Femur (tissue), 1 donor: ENCODE measurements at regions not wholly inside any gene's neighbourhood (a gene's known extent, or its start where the extent isn't known, plus 50 kb on each side); places are given as distances from the start of the nearest gene placed in this dataset.
"Not testable (repeated sequence)": the region's sequence is repeated elsewhere in the genome, so short reads cannot be mapped to it uniquely, and the experiment has no call there.

Source experiments
- DNase-seq: peaks from one replicate; pipeline ENCODE4 v3.0.0-alpha.2; 2017

DNA sequence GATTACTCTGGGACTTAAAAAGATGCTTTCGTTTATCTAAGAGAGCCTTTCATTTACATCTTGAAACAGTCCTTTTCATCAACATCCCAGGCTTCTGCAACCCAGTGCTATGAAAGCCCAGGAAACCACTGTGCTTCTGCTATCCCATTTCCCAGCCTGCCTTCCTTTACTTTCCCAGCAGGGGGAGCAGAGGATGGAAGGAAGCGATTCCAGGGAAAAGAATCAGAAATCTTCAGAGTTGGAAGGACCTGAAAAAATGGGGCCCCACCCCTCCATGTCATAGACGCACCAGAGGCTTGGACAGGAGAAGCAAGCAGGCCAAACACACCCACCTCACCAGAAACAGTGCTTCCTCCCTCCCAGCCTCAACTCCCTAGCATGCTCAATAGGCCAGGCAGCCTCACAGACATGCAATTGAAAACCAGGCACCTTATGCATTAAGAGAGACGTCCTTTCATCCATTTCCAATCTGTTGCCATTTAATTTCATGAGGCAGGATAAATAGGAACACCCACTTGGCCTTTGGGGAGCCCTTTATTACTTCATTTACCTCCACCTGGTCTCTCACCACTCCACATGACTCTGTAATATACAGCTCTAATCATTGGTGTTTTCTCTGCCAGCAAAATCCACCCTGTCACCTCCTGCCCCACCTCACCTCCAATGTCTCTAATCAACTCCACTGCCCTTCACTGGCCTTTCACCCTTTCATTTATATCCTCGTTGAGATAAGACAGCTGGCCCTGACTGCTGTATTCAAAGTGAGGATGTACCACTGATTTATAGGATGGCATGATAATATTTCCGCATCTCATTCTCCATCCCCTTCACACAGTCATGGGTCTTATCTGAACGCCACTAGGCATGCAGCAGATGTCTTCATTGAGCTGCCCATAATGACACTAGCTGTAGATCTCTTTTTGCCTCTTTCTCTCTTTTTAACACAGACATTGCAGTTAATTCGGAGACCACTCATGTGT lies 583.9 kb downstream of the NTRK3 start:
- peak; percentile 31 for DNase-seq

DNA sequence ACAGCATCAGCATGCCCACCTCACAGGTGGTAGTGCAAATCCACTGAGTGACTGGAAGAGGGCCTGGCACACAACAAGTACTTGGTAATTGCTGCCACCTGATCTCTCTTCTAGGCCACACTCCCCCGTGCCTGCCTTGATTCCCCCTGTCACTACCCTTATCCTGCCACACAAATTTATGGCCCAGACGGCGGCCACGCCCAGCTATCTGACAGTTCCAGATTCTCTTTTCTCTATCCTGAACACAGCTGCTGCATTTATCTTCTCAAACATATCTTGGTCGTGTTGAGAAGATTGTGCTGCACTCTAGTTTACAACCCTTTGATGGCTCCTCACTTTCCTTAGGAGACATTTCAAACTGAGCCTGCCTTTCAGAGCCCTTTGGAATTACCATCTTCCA lies 585.2 kb downstream of the NTRK3 start:
- no peak for DNase-seq

DNA sequence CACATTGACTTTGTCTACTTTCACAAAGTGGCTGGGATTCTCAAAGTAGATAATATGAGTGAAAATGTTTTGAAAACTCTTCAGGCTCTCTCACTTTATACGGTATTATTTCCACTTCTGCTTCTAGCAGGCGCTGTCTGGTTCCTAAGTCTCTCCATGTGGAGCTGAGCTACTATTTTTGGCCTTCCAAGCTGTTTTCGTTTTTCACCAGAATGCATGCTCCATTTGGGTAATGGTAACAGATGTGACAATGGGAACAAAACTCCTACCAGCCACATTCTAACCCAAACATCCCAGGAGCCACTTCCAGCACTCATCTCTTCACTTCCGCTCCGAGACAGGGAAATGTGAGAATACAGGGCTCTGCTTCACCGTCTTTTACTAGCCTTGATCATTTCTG lies 586.7 kb downstream of the NTRK3 start:
- no peak for DNase-seq

DNA sequence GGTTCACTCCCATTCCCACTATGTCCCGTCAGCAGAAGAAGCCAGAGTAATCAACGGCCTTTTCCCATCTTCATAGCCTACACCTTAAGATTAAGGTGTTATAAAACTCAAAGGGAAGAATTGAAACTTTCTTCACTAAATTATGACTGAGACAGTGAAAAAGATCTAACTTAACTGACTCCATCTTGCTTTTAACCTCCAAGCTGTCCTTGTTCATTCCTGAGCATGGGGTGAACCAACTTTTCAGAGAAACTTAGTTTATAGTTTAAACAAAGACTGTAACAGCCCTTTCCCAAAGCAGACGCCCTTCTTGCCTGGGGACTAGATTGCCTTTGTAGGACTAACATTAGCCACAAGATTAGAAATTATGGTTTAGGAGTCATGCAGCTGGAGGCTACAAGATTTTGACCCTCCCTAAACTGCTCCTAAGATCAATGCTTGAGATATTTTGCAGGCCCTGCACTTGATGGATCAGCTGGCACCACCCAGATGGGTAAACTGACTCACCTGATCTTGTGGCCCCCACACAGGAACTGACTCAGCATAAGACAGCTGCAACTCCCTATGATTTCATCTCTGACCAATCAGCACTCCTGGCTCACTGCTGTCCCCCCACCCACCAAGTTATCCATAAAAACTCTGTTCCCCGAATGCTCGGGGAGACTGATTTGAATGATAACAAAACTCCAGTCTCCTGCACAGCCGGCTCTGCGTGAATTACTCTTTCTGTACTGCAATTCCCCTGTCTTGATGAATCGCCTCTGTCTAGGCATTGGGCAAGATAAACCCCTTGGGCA lies 587.6 kb downstream of the NTRK3 start:
- not testable (repeated sequence) for DNase-seq

DNA sequence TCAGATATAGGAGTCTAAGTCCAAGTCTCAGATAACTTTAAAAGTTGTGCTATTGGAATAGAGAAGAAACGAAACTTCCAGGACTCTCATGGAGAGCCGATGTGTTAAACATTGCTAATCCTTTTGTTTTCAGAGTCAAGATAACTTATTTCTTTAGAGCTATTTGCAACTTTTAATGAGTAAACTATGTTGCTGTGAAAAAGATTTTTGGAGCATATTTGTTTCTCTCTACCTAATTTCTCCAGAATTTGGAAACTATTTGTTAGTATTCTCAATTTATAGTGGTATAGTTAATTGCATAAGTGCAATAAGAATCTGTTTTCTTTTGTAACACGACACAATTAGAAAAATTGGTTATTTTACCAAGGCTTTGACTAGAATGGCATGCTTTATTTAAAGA lies 588.9 kb downstream of the NTRK3 start:
- no peak for DNase-seq

DNA sequence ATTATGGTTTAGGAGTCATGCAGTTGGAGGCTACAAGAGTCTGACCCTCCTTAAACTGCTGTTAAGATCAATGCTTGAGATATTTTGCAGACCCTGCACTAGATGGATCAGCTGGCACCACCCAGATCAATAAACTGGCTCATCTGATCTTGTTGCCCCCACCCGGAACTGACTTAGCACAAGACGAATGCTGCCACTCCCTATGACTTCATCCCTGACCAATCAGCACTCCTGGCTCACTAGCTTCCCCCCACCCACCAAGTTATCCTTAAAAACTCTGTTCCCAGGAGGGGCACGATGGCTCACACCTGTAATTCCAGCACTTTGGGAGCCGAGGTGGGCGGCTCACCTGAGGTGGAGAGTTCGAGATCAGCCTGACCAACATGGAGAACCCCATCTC lies 594.0 kb downstream of the NTRK3 start:
- no peak for DNase-seq

DNA sequence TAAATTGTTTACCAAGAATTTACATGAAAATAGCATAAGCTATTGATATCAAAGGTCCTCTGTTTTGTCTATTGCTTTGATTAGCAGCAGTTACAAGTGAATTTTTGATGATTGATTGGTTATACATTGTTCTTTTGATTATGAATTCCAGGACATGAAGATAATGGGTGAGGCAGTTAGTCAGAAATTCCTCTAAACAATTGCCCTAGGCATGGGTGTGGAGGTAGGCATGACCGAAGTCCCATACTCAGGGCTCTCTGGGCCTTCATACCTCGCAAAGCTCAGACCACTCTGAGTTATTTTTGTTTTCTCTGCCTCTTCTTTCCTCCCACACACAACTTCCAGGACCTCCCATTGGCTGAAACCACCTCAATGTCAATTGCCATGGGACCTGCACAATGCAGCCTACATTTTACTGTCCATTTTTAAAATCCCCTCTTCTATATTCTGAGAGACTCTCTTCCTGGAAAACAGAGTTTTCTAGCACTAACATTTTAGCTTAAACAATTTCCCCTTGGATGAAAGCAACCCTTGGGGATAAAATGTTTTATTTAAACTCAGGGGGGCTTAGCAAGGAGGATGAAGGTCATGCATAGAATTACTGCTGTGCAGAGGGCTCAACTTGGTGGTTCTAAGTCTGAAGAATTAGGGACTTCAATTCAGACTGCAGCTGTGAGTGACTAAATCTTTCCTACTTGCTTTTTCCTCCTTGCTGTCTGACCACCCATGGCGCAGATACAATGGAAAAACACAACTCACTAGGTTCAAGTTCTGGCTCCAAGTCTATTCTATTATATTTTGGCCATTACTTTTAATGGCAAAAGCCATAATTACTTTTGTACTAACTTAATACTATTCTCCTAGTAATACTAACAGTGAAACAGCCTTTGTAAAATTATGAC lies 594.8 kb downstream of the NTRK3 start:
- DNase-seq, result peak; percentile 31

DNA sequence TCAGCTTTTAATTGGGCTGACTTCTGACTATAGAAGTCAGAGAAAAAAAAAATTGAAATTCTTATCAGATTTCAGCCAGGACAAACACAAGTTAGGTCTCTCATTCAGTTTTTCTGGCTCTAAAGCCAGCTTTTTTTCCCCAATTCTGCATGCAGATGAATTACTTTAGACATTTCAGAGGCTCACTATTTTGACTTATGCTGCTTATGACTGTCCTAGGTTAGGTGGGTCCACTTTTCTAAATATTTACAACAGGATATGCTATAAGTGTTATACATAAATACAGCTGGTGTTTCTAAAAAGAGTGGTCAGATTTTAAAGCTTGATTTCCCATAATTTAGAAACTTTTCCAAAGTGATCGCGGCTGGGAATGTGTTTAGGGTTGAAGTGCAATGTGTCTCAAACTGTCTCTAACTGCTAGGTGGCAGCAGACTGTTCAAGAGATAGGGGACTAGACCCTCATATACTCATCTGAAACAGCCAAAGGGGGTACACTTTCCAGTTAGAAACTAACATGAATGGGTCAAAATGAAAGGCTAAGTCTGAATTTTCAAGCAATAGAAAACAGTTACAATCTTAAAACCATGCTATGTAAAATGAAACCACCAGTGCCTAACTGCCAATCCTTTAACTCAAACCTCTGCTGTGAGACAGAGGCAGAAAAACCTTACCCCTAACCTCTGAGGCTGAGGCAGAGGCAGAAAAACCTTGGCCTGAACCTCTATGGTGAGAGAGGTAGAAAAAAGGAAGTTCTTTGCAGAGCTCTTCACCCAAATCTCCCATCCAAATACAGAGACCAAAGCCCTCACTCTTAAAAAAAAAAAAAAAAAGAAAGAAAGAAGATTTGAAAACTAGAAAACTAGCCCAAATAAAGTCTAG lies 596.0 kb downstream of the NTRK3 start:
- no peak for DNase-seq

DNA sequence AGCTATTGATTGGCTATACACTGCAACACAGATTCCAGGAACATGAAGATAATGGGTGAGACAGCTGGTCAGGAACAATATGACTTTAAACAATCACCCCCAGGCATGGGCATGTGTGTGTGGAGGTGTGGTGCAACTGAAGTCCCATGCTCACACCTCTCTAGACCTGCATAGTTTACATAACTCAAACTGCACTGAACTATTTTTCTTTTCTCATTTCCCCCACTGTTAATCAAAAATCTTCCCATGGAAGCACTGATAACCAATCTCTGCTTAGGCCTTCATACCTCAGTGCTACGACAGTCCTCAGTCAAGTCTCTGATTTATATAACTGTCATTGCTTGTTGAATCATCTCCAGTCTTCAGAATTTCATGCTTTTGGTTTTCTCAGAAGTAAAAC lies 600.2 kb downstream of the NTRK3 start:
- DNase-seq, result no peak

DNA sequence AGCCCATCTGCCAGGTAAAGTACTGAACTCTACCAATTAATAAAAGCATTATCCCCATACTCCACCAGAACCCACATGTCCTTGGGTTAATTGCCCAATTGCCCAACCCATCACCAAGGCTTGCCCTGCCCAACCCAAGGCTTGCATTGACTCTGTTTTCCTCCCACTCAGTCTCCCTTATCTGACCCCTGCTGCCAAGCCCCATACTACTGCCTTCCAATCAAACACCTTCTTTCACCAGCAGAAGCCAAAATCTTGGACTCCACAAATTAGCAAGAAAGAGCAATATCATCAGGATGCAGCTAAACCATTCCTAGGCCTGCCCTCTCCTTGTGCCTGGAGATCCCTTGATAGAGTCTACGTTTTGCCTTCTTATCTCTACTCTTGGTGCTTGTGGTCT lies 602.9 kb downstream of the NTRK3 start:
- no peak for DNase-seq

DNA sequence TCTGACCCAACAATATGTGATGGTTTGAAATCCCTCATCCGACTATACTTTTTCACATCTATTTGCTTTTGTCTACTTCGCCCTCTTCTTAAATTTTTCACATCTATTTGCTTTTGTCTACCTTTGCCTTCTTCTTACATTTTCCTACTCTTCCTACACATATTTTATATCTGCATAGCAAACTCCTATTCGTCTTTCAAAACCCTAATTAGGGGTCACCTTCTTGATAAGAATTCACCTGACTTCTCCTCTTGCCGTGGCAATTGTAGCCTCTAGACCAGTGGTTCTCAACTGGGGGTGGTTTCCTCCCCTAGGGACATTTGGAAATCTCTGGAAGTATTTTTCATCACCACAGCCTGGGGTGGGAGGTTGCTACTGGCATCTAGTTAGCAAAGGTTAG lies 607.4 kb downstream of the NTRK3 start:
- no peak for DNase-seq

DNA sequence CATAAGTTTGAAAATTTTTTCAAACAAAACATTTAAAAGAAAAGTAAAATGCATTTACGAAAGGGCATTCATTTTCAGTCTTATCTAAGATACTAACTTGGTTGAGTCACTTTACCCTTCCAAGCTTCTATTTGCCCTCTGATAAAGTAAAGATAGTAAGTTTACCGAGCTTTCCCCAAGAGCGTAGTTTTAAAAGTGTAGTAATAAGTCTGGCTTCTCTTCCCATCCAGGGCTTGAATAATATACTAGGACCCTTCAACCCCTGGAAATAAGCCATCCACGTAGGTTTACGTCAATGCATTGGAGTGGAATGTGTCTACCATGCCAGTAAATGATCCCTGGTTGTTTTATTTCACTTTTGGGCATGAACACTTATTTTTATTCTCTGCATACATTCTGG lies 608.3 kb downstream of the NTRK3 start:
- peak; percentile 27 for DNase-seq

DNA sequence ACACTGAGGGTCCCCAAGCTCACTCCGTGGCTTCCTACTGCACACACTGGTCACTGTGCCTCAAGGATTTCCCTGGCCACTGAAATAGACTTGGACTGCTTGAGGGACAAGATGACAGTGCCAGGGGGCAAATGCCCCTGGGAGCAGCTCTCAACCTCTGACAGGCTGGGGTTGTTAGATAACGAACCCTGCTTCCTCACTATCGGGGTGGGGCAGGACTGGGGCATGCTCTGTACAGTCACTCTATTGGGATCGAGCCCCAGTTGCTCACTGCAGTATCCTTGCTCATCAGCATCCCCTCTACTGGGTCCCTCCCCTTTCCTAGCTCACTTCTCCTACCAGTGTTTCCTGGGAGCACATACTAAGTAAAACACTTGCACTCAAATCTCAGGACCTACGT lies 610.8 kb downstream of the NTRK3 start:
- no peak for DNase-seq

DNA sequence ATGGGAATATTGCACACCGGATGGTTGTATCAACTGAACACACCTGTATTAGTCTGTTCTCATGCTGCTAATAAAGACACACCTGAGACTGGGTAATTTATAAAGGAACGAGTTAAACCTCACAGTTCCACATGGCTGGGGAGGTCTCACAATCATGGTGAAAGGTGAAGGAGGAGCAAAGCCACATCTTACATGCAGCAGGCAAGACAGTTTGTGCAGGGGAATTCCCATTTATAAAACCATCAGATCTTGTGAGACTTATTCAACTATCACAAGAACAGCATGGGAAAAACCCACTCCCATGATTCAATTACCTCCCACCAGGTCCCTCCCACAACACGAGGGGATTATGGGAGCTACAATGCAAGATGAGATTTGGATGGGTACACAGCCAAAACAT lies 613.5 kb downstream of the NTRK3 start:
- not testable (repeated sequence) for DNase-seq

DNA sequence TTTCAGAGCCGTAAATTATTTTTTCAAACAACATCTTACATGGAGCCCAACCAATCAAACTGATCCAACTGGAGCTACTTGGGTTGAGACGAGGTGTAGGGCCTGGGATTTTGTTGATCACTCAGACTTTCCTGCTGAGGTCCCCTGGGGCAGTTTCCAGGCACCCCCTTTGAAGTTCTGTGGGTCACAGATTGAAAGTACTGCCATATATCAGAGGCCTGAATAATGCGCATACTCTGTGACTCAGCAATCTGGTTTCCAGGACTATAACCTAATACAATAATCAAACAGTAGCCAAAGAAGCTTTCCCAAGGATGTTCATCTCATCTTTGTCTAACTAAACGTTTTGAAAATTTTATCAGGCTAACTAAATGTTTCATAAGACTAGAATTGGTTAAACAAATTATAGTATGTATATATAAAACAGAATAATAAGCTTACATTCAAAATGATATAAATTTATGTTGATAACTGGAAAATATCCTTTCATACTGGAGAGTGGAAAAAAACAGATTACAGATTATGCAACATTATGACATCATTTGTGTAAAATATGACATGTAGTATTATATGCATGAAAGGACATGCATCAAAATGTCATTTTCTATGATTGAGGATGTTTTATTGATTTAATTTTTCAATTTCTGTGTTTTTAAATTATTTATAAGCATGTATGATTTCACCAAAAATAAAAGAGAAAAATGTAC lies 617.1 kb downstream of the NTRK3 start:
- no peak for DNase-seq

DNA sequence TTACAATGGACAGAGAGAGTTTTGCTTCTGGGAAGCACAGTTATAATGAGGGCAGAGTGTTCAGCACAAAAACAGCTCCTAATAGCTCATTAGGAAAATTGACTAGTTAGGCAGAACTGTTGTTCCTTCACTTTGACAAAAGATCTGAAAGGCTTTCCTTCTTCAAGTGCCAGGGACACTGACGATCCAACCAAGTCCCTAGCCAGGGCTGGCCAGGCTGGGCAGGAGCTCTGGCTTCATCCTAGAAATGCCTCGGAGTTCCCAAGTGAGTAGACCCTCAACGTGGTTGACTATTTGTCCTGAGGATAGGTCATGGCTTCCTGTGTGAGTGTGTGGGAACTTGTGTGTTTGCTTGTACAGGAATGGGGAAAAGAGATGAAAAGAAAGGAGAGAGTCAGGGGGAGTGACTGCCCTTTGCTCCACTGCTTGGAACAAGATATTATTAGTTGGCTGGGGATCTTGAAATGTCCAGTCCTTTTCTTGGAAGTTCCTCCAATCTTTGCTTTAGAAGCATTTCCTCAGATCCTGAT lies 617.9 kb downstream of the NTRK3 start:
- DNase-seq, result no peak

DNA sequence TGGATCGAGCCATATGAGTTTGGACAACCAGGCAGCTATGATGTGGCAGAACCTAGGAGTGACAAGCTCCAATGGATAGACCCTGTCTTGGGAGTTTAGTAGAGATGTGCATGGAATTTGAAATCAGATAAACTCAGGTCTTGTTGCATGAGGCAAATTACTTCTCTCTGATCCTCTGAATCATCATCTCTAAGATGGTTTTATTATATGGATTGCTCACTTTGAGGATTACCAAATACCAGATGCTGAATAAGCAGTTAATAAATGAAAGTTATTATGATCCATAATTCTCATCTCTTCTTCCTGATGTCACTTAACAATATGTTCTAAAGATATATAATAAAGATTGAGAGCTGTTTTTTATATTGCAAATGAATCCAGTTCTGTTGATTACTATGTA lies 622.2 kb downstream of the NTRK3 start:
- no peak for DNase-seq

DNA sequence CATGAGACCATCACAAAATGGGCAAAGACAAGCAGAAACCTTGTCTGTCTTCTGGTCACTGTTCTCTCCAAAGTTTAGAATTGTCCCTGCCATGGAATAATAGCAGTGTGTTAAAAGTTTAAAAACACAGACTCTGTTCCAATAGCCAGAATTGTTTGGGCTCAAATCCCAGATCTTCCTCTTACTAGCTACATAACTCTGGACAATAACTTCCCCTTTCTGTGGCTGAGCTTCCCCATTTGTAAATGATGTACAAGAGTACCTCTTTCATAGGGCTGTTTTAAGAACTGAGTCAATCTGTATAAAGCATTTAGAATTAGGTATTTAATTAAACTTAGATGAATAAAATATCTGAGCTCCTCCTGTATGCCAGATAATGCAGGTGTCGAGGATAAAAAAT lies 623.0 kb downstream of the NTRK3 start:
- DNase-seq, result no peak

DNA sequence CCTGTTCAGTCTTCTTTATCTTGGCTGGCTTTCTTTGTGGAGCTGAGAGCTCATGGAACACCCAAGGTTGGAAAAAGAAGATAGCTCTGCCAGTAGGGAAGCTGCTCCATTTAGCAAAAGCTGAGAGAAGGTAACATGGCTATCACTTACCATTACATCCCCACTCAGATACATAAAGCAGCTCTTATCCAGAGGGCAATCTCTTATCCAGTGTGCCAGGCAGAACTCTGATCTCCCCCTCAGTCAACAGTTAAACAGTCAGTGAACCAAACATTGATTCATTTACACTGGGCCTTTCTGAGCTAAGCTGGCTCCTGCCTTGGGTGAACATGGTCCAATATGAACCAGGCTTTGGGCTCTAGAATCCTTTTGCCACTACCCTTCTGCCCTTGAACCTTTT lies 624.2 kb downstream of the NTRK3 start:
- no peak for DNase-seq

DNA sequence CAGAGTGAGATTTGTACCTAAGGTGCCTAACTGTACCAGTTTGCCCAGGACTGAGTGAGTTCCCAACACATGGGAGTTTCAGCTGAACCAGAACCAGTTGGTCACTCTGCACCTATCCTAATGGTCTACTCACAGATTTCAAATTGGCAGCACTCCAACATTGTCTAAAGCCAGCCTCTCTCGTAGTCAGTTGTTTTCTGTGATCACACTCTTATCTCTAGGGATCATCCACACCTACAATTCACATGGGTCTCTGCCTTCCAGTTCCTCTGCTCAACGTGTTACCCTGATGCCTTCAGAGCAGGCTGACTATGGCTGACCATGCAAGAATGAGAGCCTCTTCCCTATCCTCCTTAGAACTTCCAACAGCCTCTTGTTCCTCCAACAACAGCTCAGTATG lies 624.8 kb downstream of the NTRK3 start:
- no peak for DNase-seq

DNA sequence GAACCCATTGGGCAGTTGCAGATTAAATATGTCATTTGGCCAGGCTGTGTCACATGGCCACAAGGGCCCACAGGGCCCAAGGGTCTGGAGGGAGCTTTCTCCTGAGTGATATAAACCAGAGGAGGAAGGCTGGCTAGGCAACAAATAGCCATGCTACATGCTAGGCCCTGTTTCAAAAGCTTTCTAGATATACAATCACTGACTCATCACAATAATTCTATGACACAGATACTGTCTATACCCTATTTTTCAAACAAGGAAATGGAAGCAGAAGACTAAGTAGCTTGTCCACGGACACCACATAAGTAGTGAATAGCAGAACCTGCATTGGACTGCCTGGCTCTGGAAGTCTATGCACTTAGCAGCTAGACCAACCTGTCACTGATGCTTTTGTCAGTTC lies 625.4 kb downstream of the NTRK3 start:
- DNase-seq, result no peak
